ENCODE measurements at regions not wholly inside any gene's neighbourhood (a gene's known extent, or its start where the extent isn't known, plus 50 kb on each side); places are given as distances from the start of the nearest gene placed in this dataset.

GRCh38 chr15:31977812-31978661 is 52.3 kb upstream of the CHRNA7 start:
- DNase-seq (ENCODE audit: low spot score): peak; percentile 79

Data from iPS-NIHi11 (cell line).